Spleen (tissue), 11 donors: ENCODE measurements at regions not wholly inside any gene's neighbourhood (a gene's known extent, or its start where the extent isn't known, plus 50 kb on each side); places are given as distances from the start of the nearest gene placed in this dataset.

Experiments used
- DNase-seq: peaks from one replicate; pipeline ENCODE4 v3.0.0-alpha.2; 2020
- H3K27ac ChIP-seq, 8 donors: fragments of 200-600 bp; sonication (generic) in 7 of 8; 1 replicate in 4 of 8; 2 replicates in 4 of 8; pipeline versions ENCODE4 v1.5.0 to v1.8.0; 2016 to 2021; ENCODE audit warnings: inconsistent platforms in 4 of 8, mild to moderate bottlenecking in 4 of 8, moderate library complexity in 1 of 8
- H3K27me3 ChIP-seq, 7 donors: fragments of 200-600 bp; sonication (generic) in 6 of 7; replicated peaks in 1 of 7; 1 replicate in 4 of 7; 2 replicates in 3 of 7; pipeline versions ENCODE4 v1.5.0 to v1.8.0; 2016 to 2021; ENCODE audit warnings: inconsistent platforms in 3 of 7, mild to moderate bottlenecking in 1 of 7
- H3K36me3 ChIP-seq, 6 donors: fragments of 200-600 bp; sonication (generic) in 5 of 6; 1 replicate in 4 of 6; 2 replicates in 2 of 6; pipeline versions ENCODE4 v1.5.0 to v1.8.0; 2016 to 2021; ENCODE audit warnings: inconsistent platforms in 2 of 6
- H3K4me1 ChIP-seq, 6 donors: fragments of 200-600 bp; sonication (generic) in 5 of 6; 1 replicate in 3 of 6; 2 replicates in 3 of 6; pipeline versions ENCODE4 v1.5.0 to v1.8.0; 2016 to 2021; ENCODE audit warnings: inconsistent platforms in 3 of 6
- H3K4me3 ChIP-seq, 8 donors: fragments of 200-600 bp; sonication (generic) in 7 of 8; 1 replicate in 4 of 8; 2 replicates in 4 of 8; pipeline versions ENCODE4 v1.5.0 to v1.8.0; 2016 to 2021; ENCODE audit warnings: inconsistent platforms in 4 of 8, mild to moderate bottlenecking in 4 of 8, moderate library complexity in 2 of 8
- H3K9me3 ChIP-seq, 8 donors: fragments of 200-600 bp; sonication (generic) in 7 of 8; 1 replicate in 4 of 8; 2 replicates in 4 of 8; pipeline versions ENCODE4 v1.5.0 to v1.8.0; 2016 to 2021; ENCODE audit warnings: inconsistent platforms in 4 of 8
- POLR2A ChIP-seq, 3 donors: fragments of 450-650 bp; IDR thresholded peaks; one replicate each; pipeline ENCODE4 v1.5.1; 2017; ENCODE audit warnings: antibody characterized with exemption in 3 of 3, mild to moderate bottlenecking in 1 of 3
- POLR2AphosphoS5 ChIP-seq, 3 donors: sonication (generic); formaldehyde crosslinking; IDR thresholded peaks; one replicate each; pipeline ENCODE4 v1.5.1; 2017; ENCODE audit warnings: antibody characterized with exemption in 3 of 3
- WGBS, 5 donors: extraction: QIAGEN DNeasy Blood & Tissue Kit in 3 of 5; methylation state at CpG; one replicate each; pipeline versions ENCODE4 v1.1.5 to v1.1.7; 2013 to 2018; 5-methylcytosine and 5-hydroxymethylcytosine counted together
- intact Hi-C: fragments of 100-400 bp; cut with DNase I; formaldehyde crosslinking; loops from one replicate; pipeline ENCODE4 v1.15.0; 2023; ENCODE audit warnings: low total_unique reads
- TF ChIP-seq, protein P1 (sequence below), 11 experiments: fragments of 200-600 bp in 7 of 11; fragments of 450-650 bp in 4 of 11; sonication (generic) in 4 of 11; IDR thresholded peaks in 8 of 11; conservative IDR thresholded peaks in 3 of 11; 1 replicate in 7 of 11; 2 replicates in 4 of 11; pipeline versions ENCODE4 v1.4.0 to v1.8.0; 2016 to 2021; ENCODE audit warnings: antibody characterized with exemption in 11 of 11, inconsistent platforms in 4 of 11, mild to moderate bottlenecking in 1 of 11
- donor health status: healthy with polysubstance abuse.
- donor health status: DM: no; HTN: no; CAD: no; lungs with moderate emphysema.
- donor health status: DM: no; HTN: no; CAD: no.
- donor health status: Bipolar disorder and iron deficiency.
- donor health status: healthy.
- donor health status: DM: no; HTN: no; CAD: no.
- donor health status: DM: yes; HTN: yes; CAD: no.

DNA sequence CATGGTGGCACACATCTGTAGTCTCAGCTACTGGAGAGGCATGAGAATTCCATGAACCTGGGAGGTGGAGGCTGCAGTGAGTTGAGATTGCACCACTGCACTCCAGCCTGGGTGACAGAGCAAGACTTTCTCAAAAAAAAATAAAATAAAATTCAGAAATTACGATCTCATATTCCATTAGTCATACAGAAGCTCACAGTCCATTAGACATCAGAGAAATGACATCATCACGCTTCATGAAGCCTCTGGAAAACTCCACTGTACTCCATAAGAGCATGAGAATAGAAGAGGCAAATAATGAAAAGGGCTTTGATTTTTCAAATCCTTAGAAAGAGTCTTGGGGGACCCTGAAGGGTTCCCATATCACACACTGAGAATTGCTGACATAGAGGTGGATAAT lies 145.0 kb upstream of the MITF start:
- Histone ChIP-seq H3K36me3 (no peaks in the 10 kb centered on the region), H3K4me1 (no peaks in the 10 kb centered on the region), H3K27me3 (no peaks in the 10 kb centered on the region), H3K9me3 (no peaks in the 10 kb centered on the region), H3K27ac (no peak overlapping the region), H3K4me3 (no peak overlapping the region)
- 84 to 97% (median 90%) methylated on average over 2 of the region's 2 CpGs for WGBS, 5 donors
- DNase-seq, result no peak
- TF ChIP-seq, protein P1, sequence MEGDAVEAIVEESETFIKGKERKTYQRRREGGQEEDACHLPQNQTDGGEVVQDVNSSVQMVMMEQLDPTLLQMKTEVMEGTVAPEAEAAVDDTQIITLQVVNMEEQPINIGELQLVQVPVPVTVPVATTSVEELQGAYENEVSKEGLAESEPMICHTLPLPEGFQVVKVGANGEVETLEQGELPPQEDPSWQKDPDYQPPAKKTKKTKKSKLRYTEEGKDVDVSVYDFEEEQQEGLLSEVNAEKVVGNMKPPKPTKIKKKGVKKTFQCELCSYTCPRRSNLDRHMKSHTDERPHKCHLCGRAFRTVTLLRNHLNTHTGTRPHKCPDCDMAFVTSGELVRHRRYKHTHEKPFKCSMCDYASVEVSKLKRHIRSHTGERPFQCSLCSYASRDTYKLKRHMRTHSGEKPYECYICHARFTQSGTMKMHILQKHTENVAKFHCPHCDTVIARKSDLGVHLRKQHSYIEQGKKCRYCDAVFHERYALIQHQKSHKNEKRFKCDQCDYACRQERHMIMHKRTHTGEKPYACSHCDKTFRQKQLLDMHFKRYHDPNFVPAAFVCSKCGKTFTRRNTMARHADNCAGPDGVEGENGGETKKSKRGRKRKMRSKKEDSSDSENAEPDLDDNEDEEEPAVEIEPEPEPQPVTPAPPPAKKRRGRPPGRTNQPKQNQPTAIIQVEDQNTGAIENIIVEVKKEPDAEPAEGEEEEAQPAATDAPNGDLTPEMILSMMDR (IDR thresholded peaks at IDR 0.05 in 8 of 11, conservative IDR thresholded peaks at IDR 0.05 in 3 of 11), result no peak
- TF ChIP-seq POLR2AphosphoS5 (IDR thresholded peaks at IDR 0.05), result no peak
- TF ChIP-seq POLR2A (IDR thresholded peaks at IDR 0.05), result no peak
- intact Hi-C loops, result no loop called here

GRCh38 chr3:69591164-69591736 lies 148.0 kb upstream of the MITF start:
- 84 to 90% (median 87%) methylated on average over 4 of the region's 4 CpGs for WGBS, 5 donors
- H3K9me3 ChIP-seq, result peaks cover 3 to 27% (median 22%) of the 10 kb centered on the region in 8 donors
- TF ChIP-seq, protein P1 (IDR thresholded peaks at IDR 0.05 in 8 of 11, conservative IDR thresholded peaks at IDR 0.05 in 3 of 11), result no peak
- no peak for TF ChIP-seq POLR2A (IDR thresholded peaks at IDR 0.05)
- TF ChIP-seq POLR2AphosphoS5 (IDR thresholded peaks at IDR 0.05), result no peak
- H3K27ac ChIP-seq, result no peak overlapping the region
- DNase-seq, result no peak
- H3K4me3 ChIP-seq, result no peak overlapping the region
- H3K4me1 ChIP-seq, result no peaks in the 10 kb centered on the region
- no peaks in the 10 kb centered on the region for H3K36me3 ChIP-seq
- no peaks in the 10 kb centered on the region for H3K27me3 ChIP-seq
- intact Hi-C loops, result no loop called here

- TF ChIP-seq, protein P1 (IDR thresholded peaks at IDR 0.05 in 8 of 11, conservative IDR thresholded peaks at IDR 0.05 in 3 of 11), result no peak
- TF ChIP-seq POLR2AphosphoS5 (IDR thresholded peaks at IDR 0.05) (no peak), POLR2A (IDR thresholded peaks at IDR 0.05) (no peak)
- H3K27me3 ChIP-seq, result no peaks in the 10 kb centered on the region
- no peak overlapping the region for H3K4me3 ChIP-seq
- intact Hi-C loops, result no loop called here
- no peaks in the 10 kb centered on the region for H3K4me1 ChIP-seq
- no peaks in the 10 kb centered on the region for H3K36me3 ChIP-seq
- peaks cover 6 to 37% (median 31%) of the 10 kb centered on the region in 8 donors for H3K9me3 ChIP-seq
- no peak for DNase-seq
- no peak overlapping the region for H3K27ac ChIP-seq
Measured at GRCh38 chr3:69590111-69590510, 149.2 kb upstream of the MITF start.

GRCh38 chr3:69588170-69588569 lies 151.1 kb upstream of the MITF start:
- H3K4me1 ChIP-seq, result no peaks in the 10 kb centered on the region
- intact Hi-C loops, result no loop called here
- H3K36me3 ChIP-seq, result no peaks in the 10 kb centered on the region
- no peak for DNase-seq
- peaks cover 6 to 38% (median 31%) of the 10 kb centered on the region in 8 donors for H3K9me3 ChIP-seq
- no peak overlapping the region for H3K4me3 ChIP-seq
- no peak for TF ChIP-seq POLR2A (IDR thresholded peaks at IDR 0.05)
- TF ChIP-seq POLR2AphosphoS5 (IDR thresholded peaks at IDR 0.05), result no peak
- TF ChIP-seq, protein P1 (IDR thresholded peaks at IDR 0.05 in 8 of 11, conservative IDR thresholded peaks at IDR 0.05 in 3 of 11), result no peak
- 76 to 94% (median 89%) methylated on average over 2 of the region's 2 CpGs for WGBS, 5 donors
- H3K27me3 ChIP-seq, result no peaks in the 10 kb centered on the region
- no peak overlapping the region for H3K27ac ChIP-seq
